ENCODE measurements at regions not wholly inside any gene's neighbourhood (a gene's known extent, or its start where the extent isn't known, plus 50 kb on each side); places are given as distances from the start of the nearest gene placed in this dataset.
A peak's percentile ranks its signal among the peaks of the same experiment; 100 is the strongest.

DNA sequence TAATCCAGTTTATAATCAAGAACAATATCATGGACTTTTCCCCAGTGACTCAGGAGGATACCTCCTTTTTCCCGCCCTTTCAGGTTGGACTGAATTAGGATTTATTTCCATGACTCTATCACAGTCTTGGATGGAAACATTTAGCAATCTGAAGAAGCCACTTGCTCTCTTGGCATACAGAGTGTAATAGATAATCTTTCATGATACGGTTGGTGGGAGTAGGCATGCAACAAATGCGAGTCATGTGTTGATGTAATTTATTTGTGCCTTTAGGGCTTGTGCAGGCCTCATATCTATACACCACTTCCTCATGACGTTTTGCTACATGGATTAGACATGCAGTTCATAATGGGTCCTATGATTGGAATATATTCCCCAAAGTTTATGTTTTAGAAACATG lies 54.2 kb upstream of the MCTP2 start:
- no peaks in the 10 kb centered on the region for H3K36me3 Mint-ChIP-seq
- ATAC-seq (no peak), DNase-seq (no peak)
- POLR2A ChIA-PET: no interaction called here
- H3K4me3 Mint-ChIP-seq: no peak overlapping the region
- H3K27me3 Mint-ChIP-seq: peaks cover 0 to 3% (median 1%) of the 10 kb centered on the region in 5 donors
- peaks cover 0 to 19% (median 0%) of the 10 kb centered on the region in 4 donors for H3K4me1 Mint-ChIP-seq
- peaks cover 0 to 2% (median 0%) of the 10 kb centered on the region in 9 donors for H3K9me3 Mint-ChIP-seq
- no peak overlapping the region for H3K27ac Mint-ChIP-seq

DNA sequence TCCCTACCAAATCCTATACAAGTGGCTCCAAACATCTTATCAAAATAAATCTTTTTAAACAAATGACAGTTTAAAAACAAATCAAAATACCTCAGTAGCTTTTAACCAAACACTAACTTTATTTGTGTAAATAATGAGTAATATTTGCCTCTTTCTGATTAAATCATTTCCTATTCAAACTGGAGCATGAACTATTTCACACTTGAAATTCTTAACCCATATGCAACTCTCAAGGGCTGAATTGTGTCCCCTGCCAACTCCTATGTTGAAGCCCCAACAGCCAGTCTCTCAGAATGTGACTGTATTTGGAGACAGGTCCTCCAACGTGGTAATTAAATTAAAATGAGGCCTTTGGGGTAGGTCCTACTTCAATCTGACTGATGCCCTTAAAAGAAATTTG lies 55.9 kb upstream of the MCTP2 start:
- H3K27me3 Mint-ChIP-seq: peaks cover 2 to 9% (median 5%) of the 10 kb centered on the region in 5 donors
- H3K36me3 Mint-ChIP-seq: no peaks in the 10 kb centered on the region
- POLR2A ChIA-PET: no interaction called here
- H3K4me3 Mint-ChIP-seq: no peak overlapping the region
- no peak for ATAC-seq
- no peak for DNase-seq
- peaks cover 0 to 4% (median 0%) of the 10 kb centered on the region in 9 donors for H3K9me3 Mint-ChIP-seq
- no peak overlapping the region for H3K27ac Mint-ChIP-seq
- peaks cover 0 to 19% (median 0%) of the 10 kb centered on the region in 4 donors for H3K4me1 Mint-ChIP-seq

DNA sequence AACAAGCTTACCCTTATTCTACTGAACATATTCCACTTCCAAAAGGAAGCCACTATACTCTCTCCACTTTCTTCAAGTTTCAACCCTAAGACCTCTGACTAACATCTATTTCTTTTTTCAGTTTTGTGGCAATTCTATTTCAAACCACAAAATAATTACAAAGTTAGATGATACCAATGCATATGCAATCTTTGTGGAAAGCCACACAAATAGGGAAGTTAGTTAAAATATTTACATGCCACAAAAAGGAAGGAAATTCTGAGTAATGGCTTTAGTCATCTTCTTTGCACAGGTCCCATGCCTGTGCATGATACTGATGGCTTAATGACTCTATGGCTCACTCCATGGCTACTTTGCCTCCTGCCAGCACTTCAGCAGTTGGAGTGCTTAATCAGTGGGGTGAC lies 57.0 kb upstream of the MCTP2 start:
- Mint-ChIP-seq H3K4me3 (no peak overlapping the region), H3K27me3 (peaks cover 2 to 9% (median 3%) of the 10 kb centered on the region in 5 donors), H3K36me3 (no peaks in the 10 kb centered on the region), H3K27ac (peak overlapping the region in 1 of 10 donors; percentile 34), H3K4me1 (peaks cover 0 to 19% (median 0%) of the 10 kb centered on the region in 4 donors), H3K9me3 (peaks cover 0 to 4% (median 0%) of the 10 kb centered on the region in 9 donors)
- peak in 1 of 2 donors; percentile 50 for ATAC-seq
- POLR2A ChIA-PET: no interaction called here
- DNase-seq: no peak

GRCh38 chr15:94168250-94168649 lies 63.1 kb upstream of the MCTP2 start:
- no peak overlapping the region for H3K4me3 Mint-ChIP-seq
- H3K27me3 Mint-ChIP-seq: peaks cover 1 to 9% (median 3%) of the 10 kb centered on the region in 5 donors
- DNase-seq (peak in 1 of 10 donors; percentile 4), ATAC-seq (no peak)
- peaks cover 0 to 4% (median 0%) of the 10 kb centered on the region in 4 donors for H3K4me1 Mint-ChIP-seq
- H3K36me3 Mint-ChIP-seq: no peaks in the 10 kb centered on the region
- POLR2A ChIA-PET: no interaction called here
- peaks cover 0 to 4% (median 0%) of the 10 kb centered on the region in 9 donors for H3K9me3 Mint-ChIP-seq
- no peak overlapping the region for H3K27ac Mint-ChIP-seq

DNA sequence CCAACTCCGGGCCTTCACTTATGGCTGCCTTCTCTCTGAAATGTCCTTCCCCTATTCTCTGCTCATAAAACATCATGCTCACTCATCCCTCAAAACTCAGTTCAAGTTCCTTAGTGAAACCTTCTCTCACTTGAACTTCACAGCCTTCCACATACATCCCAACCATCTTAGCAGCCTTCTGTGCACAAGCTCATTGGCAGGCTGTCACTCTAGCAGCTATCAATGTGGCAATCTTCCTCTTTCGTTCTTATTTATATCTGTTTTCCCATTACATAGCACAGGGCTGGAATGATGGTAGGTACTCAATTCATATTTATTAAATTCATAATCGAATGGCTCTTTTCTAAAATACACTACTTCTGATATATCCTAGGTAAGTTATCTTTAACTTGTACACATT lies 66.4 kb upstream of the MCTP2 start:
- Mint-ChIP-seq H3K27me3 (peaks cover 0 to 8% (median 0%) of the 10 kb centered on the region in 5 donors), H3K9me3 (no peaks in the 10 kb centered on the region), H3K4me1 (peaks cover 0 to 2% (median 0%) of the 10 kb centered on the region in 4 donors), H3K27ac (no peak overlapping the region), H3K36me3 (no peaks in the 10 kb centered on the region), H3K4me3 (no peak overlapping the region)
- no peak for DNase-seq
- ATAC-seq: no peak
- POLR2A ChIA-PET: interaction anchor here (1.3 kb wide), 1 partner anchor 160 kb away, joined by 3 read pairs; no protein-coding TSS in a partner anchor

DNA sequence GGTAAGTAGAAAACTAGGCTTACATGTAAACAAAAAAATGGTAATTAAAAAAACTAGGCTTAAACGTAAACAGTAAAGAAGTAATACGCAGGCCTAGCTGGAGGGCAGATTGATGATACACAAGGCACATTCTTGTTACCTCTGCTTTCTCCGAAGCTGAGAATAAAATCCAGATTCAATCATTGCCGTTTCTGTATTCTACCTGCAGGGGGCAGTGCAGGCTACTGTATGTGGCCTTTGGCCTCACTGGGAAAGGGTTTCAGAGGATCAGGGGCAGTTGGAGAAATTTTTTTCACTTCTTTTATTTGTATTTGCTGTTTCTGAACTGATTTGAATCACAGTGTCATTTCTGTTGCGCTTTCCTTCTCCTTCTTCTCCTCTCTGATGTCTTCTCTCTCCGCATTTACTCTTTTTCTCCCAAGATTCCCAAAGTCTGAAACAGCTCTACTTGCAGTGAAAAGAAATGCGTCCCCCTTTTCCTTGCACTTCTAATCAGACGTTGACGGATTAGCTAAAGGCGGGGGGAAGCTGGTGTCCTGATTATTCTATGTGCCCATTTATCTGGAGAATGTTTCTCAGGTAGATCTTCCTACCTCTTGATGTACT lies 67.1 kb upstream of the MCTP2 start:
- H3K4me3 Mint-ChIP-seq: no peak overlapping the region
- POLR2A ChIA-PET: interaction anchor here (0.6 to 1.3 kb wide), 2 partner anchors 160 to 468 kb away, joined by 3 read pairs; no protein-coding TSS in a partner anchor
- H3K4me1 Mint-ChIP-seq: peaks cover 0 to 2% (median 0%) of the 10 kb centered on the region in 4 donors
- no peaks in the 10 kb centered on the region for H3K36me3 Mint-ChIP-seq
- H3K27me3 Mint-ChIP-seq: peaks cover 0 to 8% (median 0%) of the 10 kb centered on the region in 5 donors
- ATAC-seq (no peak), DNase-seq (peak; percentile 3 to 69 (median 46))
- H3K27ac Mint-ChIP-seq: no peak overlapping the region
- H3K9me3 Mint-ChIP-seq: no peaks in the 10 kb centered on the region

GRCh38 chr15:94162939-94163338 lies 68.4 kb upstream of the MCTP2 start:
- Mint-ChIP-seq H3K27ac (no peak overlapping the region), H3K4me3 (no peak overlapping the region), H3K27me3 (peaks cover 0 to 8% (median 0%) of the 10 kb centered on the region in 5 donors), H3K4me1 (peaks cover 0 to 2% (median 0%) of the 10 kb centered on the region in 4 donors), H3K9me3 (no peaks in the 10 kb centered on the region), H3K36me3 (no peaks in the 10 kb centered on the region)
- no peak for ATAC-seq
- POLR2A ChIA-PET: no interaction called here
- DNase-seq: no peak

DNA sequence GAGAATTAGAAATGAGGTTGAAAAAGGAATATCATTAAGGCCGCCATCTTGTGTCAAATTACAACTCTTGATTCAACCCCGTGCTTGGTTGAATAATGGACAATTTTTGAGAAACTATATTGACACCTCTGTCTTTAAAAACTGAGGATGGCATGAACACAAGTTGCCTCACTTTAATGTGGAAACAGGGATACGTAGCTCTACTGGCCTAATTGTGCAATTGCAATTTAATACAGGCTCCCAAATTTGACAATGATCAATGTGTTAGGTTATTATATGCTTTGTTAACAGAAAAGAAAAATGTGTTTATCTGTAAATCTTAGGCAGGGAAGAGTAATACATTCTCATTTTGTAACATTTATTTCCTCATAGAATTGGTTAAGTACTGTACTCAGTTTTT lies 77.1 kb upstream of the MCTP2 start:
- no peak for ATAC-seq
- Mint-ChIP-seq H3K9me3 (peaks cover 0 to 6% (median 0%) of the 10 kb centered on the region in 9 donors), H3K4me1 (no peaks in the 10 kb centered on the region), H3K36me3 (no peaks in the 10 kb centered on the region), H3K27me3 (peaks cover 4 to 40% (median 17%) of the 10 kb centered on the region in 5 donors), H3K27ac (no peak overlapping the region), H3K4me3 (no peak overlapping the region)
- POLR2A ChIA-PET: no interaction called here
- DNase-seq: no peak

DNA sequence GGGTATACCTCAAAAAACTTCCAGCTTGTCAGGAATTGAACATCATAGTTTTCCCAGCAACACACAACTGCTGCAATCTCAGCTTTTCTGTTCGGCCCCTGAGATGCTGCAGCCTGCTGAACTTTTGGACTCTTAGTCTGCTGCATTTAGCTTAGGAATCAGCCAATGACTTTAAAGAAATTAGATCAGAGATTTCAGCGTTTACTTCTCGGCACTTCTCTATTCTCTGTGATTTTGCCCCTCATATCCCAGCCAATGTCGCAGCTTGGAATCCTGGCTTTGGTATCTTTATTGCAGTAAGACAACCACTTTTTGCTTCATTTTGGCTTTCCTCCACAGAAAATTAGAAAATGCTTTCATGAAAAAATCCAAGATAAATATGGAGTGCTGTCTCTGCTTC lies 86.3 kb upstream of the MCTP2 start:
- peaks cover 9 to 46% (median 15%) of the 10 kb centered on the region in 5 donors for H3K27me3 Mint-ChIP-seq
- H3K36me3 Mint-ChIP-seq: peaks cover 0 to 14% (median 3%) of the 10 kb centered on the region in 3 donors
- POLR2A ChIA-PET: no interaction called here
- DNase-seq (no peak), ATAC-seq (no peak)
- no peak overlapping the region for H3K27ac Mint-ChIP-seq
- H3K4me3 Mint-ChIP-seq: no peak overlapping the region
- H3K4me1 Mint-ChIP-seq: no peaks in the 10 kb centered on the region
- H3K9me3 Mint-ChIP-seq: peaks cover 0 to 17% (median 10%) of the 10 kb centered on the region in 9 donors

GRCh38 chr15:94141802-94142201 lies 89.6 kb upstream of the MCTP2 start:
- ATAC-seq: no peak
- peaks cover 0 to 14% (median 3%) of the 10 kb centered on the region in 3 donors for H3K36me3 Mint-ChIP-seq
- H3K9me3 Mint-ChIP-seq: peaks cover 0 to 17% (median 8%) of the 10 kb centered on the region in 9 donors
- H3K27me3 Mint-ChIP-seq: peaks cover 13 to 48% (median 19%) of the 10 kb centered on the region in 5 donors
- no peak overlapping the region for H3K27ac Mint-ChIP-seq
- no peak overlapping the region for H3K4me3 Mint-ChIP-seq
- DNase-seq: no peak
- H3K4me1 Mint-ChIP-seq: no peaks in the 10 kb centered on the region
- POLR2A ChIA-PET: no interaction called here

DNA sequence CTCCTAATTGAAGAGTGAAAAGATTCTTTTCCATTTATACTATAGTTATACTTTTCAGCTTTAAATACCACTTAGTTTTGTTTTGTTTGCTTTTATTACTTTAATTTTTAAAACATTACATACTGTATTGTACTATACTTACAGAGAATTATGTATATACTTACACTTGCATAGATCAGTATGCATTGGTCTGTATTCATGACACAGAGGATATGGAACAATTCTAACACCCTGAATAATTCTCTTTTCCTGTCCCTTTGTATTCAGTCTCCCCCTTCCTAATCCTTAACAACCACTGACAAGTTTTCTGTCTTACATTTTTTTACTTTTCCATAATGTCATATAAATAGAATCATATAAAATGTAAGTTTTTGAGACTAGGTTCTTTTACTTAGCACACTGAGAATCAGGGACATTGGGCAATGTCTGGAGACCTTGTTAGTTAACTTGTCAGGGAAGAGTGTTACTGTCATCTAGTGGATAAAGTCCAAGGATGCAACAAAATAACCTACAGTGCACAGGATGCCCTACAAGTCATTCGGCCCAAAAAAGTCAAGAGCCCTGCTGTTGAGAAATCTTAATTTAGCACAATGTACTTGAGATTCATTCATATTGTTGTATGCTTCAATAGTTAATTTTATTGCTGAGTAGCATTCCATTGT lies 95.7 kb upstream of the MCTP2 start:
- peaks cover 14 to 26% (median 19%) of the 10 kb centered on the region in 5 donors for H3K27me3 Mint-ChIP-seq
- ATAC-seq (no peak), DNase-seq (no peak)
- peaks cover 0 to 19% (median 2%) of the 10 kb centered on the region in 9 donors for H3K9me3 Mint-ChIP-seq
- no peak overlapping the region for H3K4me3 Mint-ChIP-seq
- no peak overlapping the region for H3K27ac Mint-ChIP-seq
- H3K36me3 Mint-ChIP-seq: peaks cover 0 to 14% (median 2%) of the 10 kb centered on the region in 3 donors
- no peaks in the 10 kb centered on the region for H3K4me1 Mint-ChIP-seq
- POLR2A ChIA-PET: no interaction called here

- H3K4me3 Mint-ChIP-seq: no peak overlapping the region
- ATAC-seq (no peak), DNase-seq (no peak)
- H3K9me3 Mint-ChIP-seq: peaks cover 0 to 19% (median 2%) of the 10 kb centered on the region in 9 donors
- no peaks in the 10 kb centered on the region for H3K4me1 Mint-ChIP-seq
- H3K27ac Mint-ChIP-seq: no peak overlapping the region
- POLR2A ChIA-PET: no interaction called here
- H3K36me3 Mint-ChIP-seq: peaks cover 0 to 14% (median 2%) of the 10 kb centered on the region in 3 donors
- H3K27me3 Mint-ChIP-seq: peaks cover 10 to 18% (median 13%) of the 10 kb centered on the region in 5 donors
Observed at GRCh38 chr15:94131875-94132274, 99.5 kb upstream of the MCTP2 start.

DNA sequence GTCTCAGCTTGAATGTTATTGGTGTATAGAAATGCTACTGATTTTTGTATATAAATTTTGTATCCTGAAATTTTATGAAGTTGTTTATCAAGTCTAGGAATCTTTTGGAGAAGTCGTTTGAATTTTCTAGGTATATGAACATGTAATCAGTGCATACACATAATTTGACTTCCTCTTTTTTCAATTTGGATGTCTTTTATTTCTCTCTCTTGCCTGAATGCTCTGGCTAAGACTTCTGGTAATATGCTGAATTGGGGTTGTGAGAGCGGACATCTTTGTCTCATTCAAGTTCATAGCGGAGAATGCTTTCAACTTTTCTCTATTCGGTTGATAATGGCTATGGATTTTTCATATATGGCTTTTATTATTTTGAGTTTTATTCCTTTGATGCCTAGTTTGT lies 100.9 kb upstream of the MCTP2 start:
- peaks cover 10 to 18% (median 11%) of the 10 kb centered on the region in 5 donors for H3K27me3 Mint-ChIP-seq
- POLR2A ChIA-PET: no interaction called here
- peaks cover 0 to 14% (median 2%) of the 10 kb centered on the region in 3 donors for H3K36me3 Mint-ChIP-seq
- no peak overlapping the region for H3K4me3 Mint-ChIP-seq
- H3K4me1 Mint-ChIP-seq: no peaks in the 10 kb centered on the region
- peak overlapping the region in 2 of 10 donors; percentile 38 to 50 for H3K27ac Mint-ChIP-seq
- DNase-seq (no peak), ATAC-seq (no peak)
- peaks cover 0 to 19% (median 2%) of the 10 kb centered on the region in 9 donors for H3K9me3 Mint-ChIP-seq

Measured in naive thymus-derived CD8-positive, alpha-beta T cell (primary cell).